HG02623 (cell line): ENCODE measurements at regions not wholly inside any gene's neighbourhood (a gene's known extent, or its start where the extent isn't known, plus 50 kb on each side); places are given as distances from the start of the nearest gene placed in this dataset.
"Not testable (repeated sequence)": the region's sequence is repeated elsewhere in the genome, so short reads cannot be mapped to it uniquely, and the experiment has no call there.

Experiments
- ATAC-seq: cut with Tn5 transposase; IDR thresholded peaks from one replicate; pipeline ENCODE4 v1.9.1; 2021; ENCODE audit warnings: moderate library complexity; ENCODE audit not compliant: unreplicated experiment

DNA sequence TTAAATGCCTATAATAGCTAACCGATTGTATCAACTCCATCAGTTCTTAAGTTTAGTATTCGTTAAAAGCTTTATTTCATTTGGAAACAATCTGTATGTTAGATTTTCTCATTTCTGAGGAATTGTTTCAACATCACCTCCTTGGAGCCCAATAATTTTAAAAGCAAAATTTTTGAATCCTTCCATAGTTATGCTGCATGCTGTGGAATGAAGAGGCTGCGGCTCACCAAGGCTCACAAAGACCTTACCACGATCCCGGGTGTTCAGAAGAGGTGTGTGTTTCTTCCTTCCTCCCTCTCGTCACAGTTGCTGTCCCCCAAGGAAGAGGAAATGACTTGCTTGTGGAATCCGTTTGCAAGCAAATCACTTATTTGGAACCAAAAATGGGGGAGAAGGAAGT lies 143.8 kb downstream of the FGF1 start:
- no peak for ATAC-seq

GRCh38 chr5:142540922-142541422 lies 144.9 kb downstream of the FGF1 start:
- no peak for ATAC-seq

GRCh38 chr5:142539154-142539740 lies 146.6 kb downstream of the FGF1 start:
- no peak for ATAC-seq

GRCh38 chr5:142537938-142538337 lies 148.0 kb downstream of the FGF1 start:
- ATAC-seq = no peak

- no peak for ATAC-seq
Observed at GRCh38 chr5:142532781-142533176, 153.1 kb downstream of the FGF1 start.

DNA sequence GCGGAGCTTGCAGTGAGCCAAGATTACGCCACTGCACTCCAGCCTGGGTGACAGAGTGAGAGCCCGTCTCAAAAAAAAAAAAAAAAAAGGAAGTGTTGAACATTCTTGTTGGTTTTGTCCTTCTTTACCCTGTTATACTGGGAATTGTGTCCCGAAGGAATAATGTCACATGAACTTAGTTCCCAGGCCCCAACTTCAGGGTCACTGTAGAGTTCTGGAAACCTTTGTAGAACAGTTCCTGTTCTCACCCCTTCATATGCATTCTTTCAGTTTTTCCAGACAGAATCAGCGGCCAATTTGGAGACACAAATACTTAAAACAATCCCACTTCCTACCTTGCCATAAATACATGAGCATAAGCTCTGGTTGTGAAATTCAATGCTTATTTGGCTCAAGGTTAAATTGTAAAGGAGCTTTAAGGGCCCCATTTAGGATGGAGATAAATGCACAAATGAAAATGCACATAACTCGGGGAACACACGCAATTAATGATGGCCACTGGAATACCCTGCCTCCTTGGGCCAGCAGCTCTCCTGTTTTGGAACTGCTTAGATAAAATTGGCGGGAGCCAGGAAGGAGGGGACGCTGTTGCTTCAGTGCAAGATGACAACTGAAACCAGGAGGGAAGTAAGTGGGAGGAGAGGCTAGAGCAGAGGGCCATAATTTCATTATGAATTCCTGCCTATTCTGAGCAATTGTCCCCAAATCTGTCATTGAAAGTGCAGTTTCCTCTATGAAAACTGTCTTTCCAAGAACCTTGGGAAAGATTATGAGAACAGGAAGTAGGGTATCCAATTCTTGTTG lies 153.7 kb downstream of the FGF1 start:
- ATAC-seq = no peak

- ATAC-seq = no peak
Observed at GRCh38 chr5:142530904-142531303, 155.0 kb downstream of the FGF1 start.

- no peak for ATAC-seq
Observed at GRCh38 chr5:142529626-142530278, 156.1 kb downstream of the FGF1 start.

DNA sequence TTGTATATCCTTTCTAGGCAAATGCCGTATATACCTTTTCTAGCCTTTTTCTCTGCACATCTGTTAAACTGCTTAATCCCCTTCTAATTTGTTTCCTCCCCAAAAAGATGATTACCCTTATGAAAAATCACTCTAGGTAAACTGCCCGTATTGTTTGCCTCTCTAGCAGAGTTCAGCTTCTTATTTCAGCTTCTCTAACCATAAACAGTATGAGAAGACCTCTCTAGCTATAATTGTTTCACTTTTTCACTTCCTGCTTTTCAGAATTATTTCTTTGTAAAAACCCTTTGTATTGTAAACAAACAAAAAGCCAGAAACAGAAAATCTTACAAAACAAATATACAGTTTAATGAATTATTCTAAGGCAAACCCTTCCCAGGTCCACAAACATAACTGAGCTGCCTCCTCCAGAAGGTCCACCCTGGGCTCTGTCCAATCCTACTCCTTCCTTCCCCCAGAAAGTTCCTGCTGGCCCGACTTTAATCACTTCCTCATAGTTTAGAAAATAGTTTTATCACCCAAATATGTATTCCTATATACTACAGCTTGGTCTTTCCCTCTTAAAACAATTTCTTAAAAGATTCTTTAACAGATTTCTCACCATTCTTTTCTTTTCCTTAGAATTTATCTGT lies 158.1 kb downstream of the FGF1 start:
- no peak for ATAC-seq

DNA sequence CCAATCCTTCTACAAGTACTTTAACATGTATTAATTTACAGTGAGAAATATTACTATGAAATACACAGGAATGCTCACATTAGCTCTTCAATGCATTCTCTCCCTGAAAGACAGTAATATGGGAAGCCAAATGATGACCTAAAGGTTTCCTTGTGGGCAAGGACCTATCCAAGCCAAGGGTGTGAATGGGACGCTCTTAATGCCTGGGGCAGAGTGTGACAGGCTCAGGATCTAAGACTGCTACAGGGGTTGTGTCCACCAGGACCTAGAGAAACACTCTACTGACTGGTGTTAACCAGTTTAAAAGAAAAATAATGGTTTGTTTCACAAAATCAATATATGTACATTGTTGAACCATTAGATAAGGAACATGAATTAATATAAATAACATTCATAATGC lies 158.7 kb downstream of the FGF1 start:
- no peak for ATAC-seq

DNA sequence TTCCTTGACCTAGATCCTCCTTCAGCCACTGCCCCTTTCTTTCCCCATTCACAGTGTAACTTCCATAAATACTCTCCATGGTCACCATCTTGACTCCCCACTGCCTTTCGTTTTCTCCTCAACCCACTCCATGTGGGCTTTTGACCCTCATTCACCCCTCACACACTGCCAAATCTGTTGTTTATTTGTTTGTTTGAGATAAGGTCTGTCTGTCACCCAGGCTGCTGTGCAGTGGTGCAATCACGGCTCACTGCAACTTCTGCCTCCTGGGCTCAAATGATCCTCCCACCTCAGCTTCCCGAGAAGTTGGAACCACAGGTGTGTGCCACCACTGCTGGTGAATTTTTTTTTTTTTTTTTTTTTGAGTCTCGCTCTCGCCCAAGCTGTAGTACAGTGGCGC lies 162.9 kb downstream of the FGF1 start:
- ATAC-seq = no peak

DNA sequence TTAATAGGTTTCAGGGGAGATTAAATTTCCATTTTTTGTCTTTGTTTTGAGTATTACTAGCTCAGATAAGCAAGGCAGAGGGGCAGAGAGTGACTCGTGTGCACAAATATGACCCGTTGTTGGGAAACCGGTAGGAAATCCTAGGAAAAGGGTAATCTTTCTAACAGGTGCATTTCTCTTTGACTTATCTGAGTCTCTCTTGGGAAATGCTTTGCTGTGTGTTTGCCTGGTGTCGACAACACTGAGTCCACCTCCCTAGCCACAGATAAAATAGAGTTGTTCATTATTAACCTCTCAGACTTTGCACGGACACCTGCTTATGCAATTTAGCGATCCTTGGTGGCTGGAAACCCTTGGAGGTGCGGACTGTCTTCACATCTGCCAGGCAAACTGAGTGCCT lies 164.2 kb downstream of the FGF1 start:
- no peak for ATAC-seq

DNA sequence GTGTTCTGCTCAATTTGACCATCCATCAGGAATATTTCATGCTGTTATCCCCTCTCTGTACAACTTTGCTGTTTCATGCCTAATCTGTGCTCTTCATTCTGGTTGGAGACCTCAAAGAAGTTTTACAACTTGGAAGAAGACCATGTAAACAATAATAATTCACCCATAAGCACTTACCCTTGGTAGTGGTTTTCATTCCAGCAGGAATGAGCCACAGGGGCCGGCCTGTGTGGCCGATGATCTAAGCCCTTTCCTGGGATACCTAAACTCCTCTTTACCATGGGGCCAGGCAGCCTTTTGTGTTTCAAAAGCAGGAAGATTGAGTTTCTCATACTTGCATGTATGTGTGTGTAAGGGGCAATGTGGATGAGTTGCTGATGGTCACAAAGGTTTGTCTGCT lies 165.0 kb downstream of the FGF1 start:
- ATAC-seq = no peak

DNA sequence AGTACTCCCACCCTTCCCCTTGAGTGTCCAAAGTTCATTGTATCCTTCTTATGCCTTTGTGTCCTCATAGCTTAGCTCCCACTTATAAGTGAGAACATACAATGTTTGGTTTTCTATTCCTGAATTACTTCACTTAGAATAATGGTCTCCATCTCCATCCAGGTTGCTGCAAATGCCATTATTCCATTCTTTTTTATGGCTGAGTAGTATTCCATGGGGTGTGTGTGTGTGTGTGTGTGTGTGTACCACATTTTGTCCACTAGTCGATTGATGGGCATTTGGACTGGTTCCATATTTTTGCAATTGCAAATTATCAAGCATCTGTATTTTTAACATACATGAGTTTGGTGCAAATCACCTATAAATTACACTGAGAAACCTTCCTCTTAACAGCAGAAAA lies 166.0 kb downstream of the FGF1 start:
- not testable (repeated sequence) for ATAC-seq

DNA sequence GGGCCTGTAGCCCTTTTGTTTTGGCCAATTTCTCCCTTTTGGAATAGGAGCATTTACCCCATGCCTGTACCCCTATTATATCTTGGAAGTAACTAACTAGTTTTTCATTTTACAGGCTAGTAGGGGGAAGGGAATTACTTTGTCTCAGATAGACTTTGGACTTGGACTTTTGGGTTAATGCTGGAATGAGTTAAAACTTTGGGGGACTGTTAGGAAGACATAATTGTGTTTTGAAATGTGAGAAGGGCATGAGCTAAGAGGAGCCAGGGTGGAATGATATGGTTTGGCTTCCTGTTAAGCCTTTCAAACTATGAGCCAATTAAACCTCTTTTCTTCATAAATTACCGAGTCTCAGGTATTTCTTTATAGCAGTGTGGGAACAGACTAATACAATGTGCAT lies 168.1 kb downstream of the FGF1 start:
- no peak for ATAC-seq

DNA sequence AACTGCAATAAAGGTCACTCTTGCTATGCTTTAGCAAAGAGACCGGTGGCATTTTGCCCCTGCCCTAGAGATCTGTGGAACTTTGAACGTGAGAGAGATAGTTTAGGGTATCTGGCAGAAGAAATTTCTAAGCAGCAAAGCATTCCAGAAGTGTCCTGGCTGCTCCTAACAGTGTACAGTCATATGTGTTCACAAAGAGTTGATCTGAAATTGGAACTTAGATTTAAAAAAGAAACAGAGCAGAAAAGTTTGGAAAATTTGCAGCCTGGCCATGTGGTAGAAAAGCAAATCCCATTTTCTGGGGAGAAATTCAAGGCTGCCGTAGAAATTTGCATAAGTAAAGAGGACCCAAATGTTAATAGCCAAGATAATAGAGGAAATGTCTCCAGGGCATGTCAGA lies 169.2 kb downstream of the FGF1 start:
- no peak for ATAC-seq

- ATAC-seq = no peak
Observed at GRCh38 chr5:142515036-142515435, 170.9 kb downstream of the FGF1 start.

GRCh38 chr5:142514196-142514595 lies 171.7 kb downstream of the FGF1 start:
- no peak for ATAC-seq

GRCh38 chr5:142512043-142513042 lies 173.5 kb downstream of the FGF1 start:
- ATAC-seq = no peak

DNA sequence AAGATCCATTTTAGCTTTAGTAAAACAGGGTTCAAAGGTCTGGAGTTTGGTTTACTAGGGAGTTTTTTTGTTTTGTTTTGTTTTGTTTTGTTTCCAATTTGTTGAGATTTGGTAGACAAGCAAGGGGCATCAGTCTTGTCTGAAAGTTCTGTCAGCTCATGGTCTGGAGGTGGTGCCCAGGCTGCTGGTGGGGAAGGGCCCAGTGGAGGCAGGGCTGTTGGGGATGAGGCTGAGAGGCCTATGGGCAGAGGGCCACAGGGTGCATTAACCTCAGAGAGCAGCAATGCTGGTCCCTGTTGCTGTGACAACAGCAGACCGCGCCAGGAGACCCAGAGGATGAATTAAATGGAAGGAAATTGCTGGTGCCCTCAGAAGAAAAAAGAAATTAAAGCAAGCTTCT lies 174.5 kb downstream of the FGF1 start:
- no peak for ATAC-seq
